A673 (cell line): ENCODE measurements at regions not wholly inside any gene's neighbourhood (a gene's known extent, or its start where the extent isn't known, plus 50 kb on each side); places are given as distances from the start of the nearest gene placed in this dataset.

Experiments used
- BruUV-seq: library from RNA; stranded (reverse); fragments of 400-500 nt; replicated peaks from 2 replicates; lab custom pipeline; 2021; lab: Mats Ljungman, UMichigan
- CTCF ChIA-PET: fragments of 300-600 bp; sonication (Branson Sonifier 250); formaldehyde crosslinking; loops from one replicate; lab custom pipeline; 2022; ENCODE audit warnings: antibody characterized with exemption; lab: Charles Lee
- POLR2A ChIA-PET: fragments of 300-600 bp; sonication (Branson Sonifier 250); formaldehyde crosslinking; loops from one replicate; lab custom pipeline; 2022; ENCODE audit warnings: antibody characterized with exemption; ENCODE audit not compliant: low non-redundant PET; lab: Charles Lee
- DNase-seq: peaks from one replicate; pipeline ENCODE4 v3.0.0-alpha.2; 2015; ENCODE audit warnings: low spot score
- H3K27ac ChIP-seq: fragments of 200-600 bp; sonication (generic); 2 replicates; pipeline ENCODE4 v1.5.1; 2016; ENCODE audit warnings: mixed run types, low read depth, mild to moderate bottlenecking, mixed read lengths, antibody characterized with exemption, low read length; ENCODE audit not compliant: poor library complexity, severe bottlenecking
- H3K27me3 ChIP-seq: fragments of 200-600 bp; sonication (generic); replicated peaks from 2 replicates; pipeline ENCODE4 v1.6.1; 2017; ENCODE audit warnings: mixed run types, low read depth, mild to moderate bottlenecking, mixed read lengths, antibody characterized with exemption, low read length; ENCODE audit not compliant: insufficient read depth, poor library complexity
- H3K36me3 ChIP-seq: fragments of 200-600 bp; sonication (generic); 2 replicates; pipeline ENCODE4 v1.6.1; 2016; ENCODE audit warnings: mixed run types, mild to moderate bottlenecking, mixed read lengths, antibody characterized with exemption, low read length; ENCODE audit not compliant: insufficient read depth, poor library complexity, severe bottlenecking
- H3K4me1 ChIP-seq: fragments of 200-600 bp; sonication (generic); 2 replicates; pipeline ENCODE4 v1.6.1; 2017; ENCODE audit warnings: mixed run types, mild to moderate bottlenecking, mixed read lengths, antibody characterized with exemption, low read length; ENCODE audit not compliant: insufficient read depth, poor library complexity, severe bottlenecking
- H3K4me3 ChIP-seq: fragments of 200-600 bp; sonication (generic); 2 replicates; pipeline ENCODE4 v1.5.1; 2016; ENCODE audit warnings: low read depth, mixed run types, mild to moderate bottlenecking, mixed read lengths, low read length; ENCODE audit not compliant: poor library complexity, severe bottlenecking
- H3K9me3 ChIP-seq: fragments of 200-600 bp; sonication (generic); 2 replicates; pipeline ENCODE4 v1.6.1; 2016; ENCODE audit warnings: mixed run types, low read depth, mild to moderate bottlenecking, mixed read lengths, antibody characterized with exemption, low read length; ENCODE audit not compliant: poor library complexity, severe bottlenecking
- EZH2 ChIP-seq: fragments of 200-600 bp; sonication (generic); IDR thresholded peaks from 2 replicates; pipeline ENCODE4 v1.6.1; 2017; ENCODE audit warnings: borderline replicate concordance, low read depth, mild to moderate bottlenecking, mixed read lengths, antibody characterized with exemption, low read length; ENCODE audit not compliant: poor library complexity, severe bottlenecking
- intact Hi-C: fragments of 100-400 bp; cut with micrococcal nuclease; formaldehyde crosslinking; loops from one replicate; pipeline ENCODE4 v1.10.0; 2022; ENCODE audit not compliant: unreplicated experiment
- TF ChIP-seq, protein P1 (sequence below): fragments of 300-800, 200-600 bp; sonication (generic); conservative IDR thresholded peaks from 2 replicates; pipeline ENCODE4 v1.5.1; 2017; ENCODE audit warnings: low read depth, mild to moderate bottlenecking, antibody characterized with exemption, low read length, moderate library complexity, mixed read lengths

- Histone ChIP-seq H3K27me3 (no peaks in the 10 kb centered on the region), H3K9me3 (no peaks in the 10 kb centered on the region), H3K4me3 (no peak overlapping the region), H3K4me1 (no peaks in the 10 kb centered on the region), H3K27ac (no peak overlapping the region), H3K36me3 (no peaks in the 10 kb centered on the region)
- intact Hi-C loops = no loop called here
- no peak for TF ChIP-seq EZH2
- TF ChIP-seq, protein P1, sequence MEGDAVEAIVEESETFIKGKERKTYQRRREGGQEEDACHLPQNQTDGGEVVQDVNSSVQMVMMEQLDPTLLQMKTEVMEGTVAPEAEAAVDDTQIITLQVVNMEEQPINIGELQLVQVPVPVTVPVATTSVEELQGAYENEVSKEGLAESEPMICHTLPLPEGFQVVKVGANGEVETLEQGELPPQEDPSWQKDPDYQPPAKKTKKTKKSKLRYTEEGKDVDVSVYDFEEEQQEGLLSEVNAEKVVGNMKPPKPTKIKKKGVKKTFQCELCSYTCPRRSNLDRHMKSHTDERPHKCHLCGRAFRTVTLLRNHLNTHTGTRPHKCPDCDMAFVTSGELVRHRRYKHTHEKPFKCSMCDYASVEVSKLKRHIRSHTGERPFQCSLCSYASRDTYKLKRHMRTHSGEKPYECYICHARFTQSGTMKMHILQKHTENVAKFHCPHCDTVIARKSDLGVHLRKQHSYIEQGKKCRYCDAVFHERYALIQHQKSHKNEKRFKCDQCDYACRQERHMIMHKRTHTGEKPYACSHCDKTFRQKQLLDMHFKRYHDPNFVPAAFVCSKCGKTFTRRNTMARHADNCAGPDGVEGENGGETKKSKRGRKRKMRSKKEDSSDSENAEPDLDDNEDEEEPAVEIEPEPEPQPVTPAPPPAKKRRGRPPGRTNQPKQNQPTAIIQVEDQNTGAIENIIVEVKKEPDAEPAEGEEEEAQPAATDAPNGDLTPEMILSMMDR = no peak
- ChIA-PET POLR2A (no interaction called here), CTCF (no interaction called here)
- BruUV-seq = no TSS peak
- no peak for DNase-seq
Measured at GRCh38 chr2:6618201-6618600, 247.5 kb downstream of the CMPK2 start.

DNA sequence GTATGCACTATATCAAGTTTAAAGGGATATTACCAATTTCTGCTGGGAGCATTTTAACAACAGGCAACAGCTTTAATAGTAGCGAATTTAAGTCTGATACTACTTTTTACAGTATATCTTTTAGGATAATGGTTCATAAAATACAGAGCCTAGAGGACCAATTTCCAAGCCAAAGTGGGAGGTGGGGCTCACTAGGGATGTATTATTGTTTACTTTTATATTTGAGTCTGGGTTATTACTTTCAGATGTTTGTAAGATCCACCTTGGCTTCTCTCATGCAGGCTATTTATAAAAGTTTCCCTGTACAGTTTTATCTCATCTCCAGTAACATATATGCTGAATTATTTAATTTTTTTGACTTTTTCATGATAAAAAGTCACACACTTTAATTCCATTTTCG lies 242.0 kb downstream of the CMPK2 start:
- Histone ChIP-seq H3K4me1 (no peaks in the 10 kb centered on the region), H3K27me3 (no peaks in the 10 kb centered on the region), H3K36me3 (no peaks in the 10 kb centered on the region), H3K27ac (no peak overlapping the region), H3K9me3 (no peaks in the 10 kb centered on the region), H3K4me3 (no peak overlapping the region)
- BruUV-seq = no TSS peak
- ChIA-PET CTCF (no interaction called here), POLR2A (interaction anchor here (0.6 kb wide), 1 partner anchor 20 kb away, joined by 3 read pairs; no protein-coding TSS in a partner anchor)
- TF ChIP-seq, protein P1 = no peak
- no peak for TF ChIP-seq EZH2
- DNase-seq = no peak
- intact Hi-C loops = no loop called here

DNA sequence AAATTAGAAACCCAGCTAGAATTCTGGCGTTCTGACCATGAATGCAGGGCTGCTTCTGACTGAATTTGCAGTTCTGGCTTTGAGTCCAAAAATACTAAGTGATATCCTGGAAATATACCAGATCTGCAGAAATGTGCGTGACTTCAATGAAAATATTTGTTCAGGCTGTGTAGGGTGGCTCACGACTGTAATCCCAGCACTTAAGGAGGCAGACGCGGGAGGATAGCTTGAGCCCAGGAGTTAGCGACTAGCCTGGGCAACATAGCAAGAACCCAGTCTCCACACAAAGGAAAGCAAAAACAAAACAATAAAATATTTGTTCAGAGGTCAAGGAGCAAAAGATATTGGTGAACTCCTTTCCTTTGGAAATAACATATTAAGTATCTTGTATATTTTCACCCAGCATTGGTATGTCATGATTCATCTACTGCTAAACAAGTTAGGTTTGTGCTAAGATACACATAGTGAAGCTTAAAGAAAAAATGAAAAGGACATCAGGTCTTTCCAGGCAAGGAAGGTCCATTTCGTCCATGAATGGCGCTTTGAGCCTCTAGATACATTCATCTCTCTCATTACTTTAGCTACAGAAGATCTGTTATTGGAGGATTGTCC lies 239.2 kb downstream of the CMPK2 start:
- no peaks in the 10 kb centered on the region for H3K9me3 ChIP-seq
- H3K27ac ChIP-seq = no peak overlapping the region
- H3K4me1 ChIP-seq = no peaks in the 10 kb centered on the region
- H3K27me3 ChIP-seq = no peaks in the 10 kb centered on the region
- intact Hi-C loops = no loop called here
- BruUV-seq = no TSS peak
- no peak for DNase-seq
- POLR2A ChIA-PET = no interaction called here
- CTCF ChIA-PET = no interaction called here
- H3K36me3 ChIP-seq = no peaks in the 10 kb centered on the region
- no peak overlapping the region for H3K4me3 ChIP-seq
- TF ChIP-seq, protein P1 = no peak
- TF ChIP-seq EZH2 = no peak
